Fibroblast of peridontal ligament (primary cell): ENCODE measurements at regions not wholly inside any gene's neighbourhood (a gene's known extent, or its start where the extent isn't known, plus 50 kb on each side); places are given as distances from the start of the nearest gene placed in this dataset.

Experiments used
- DNase-seq: peaks from one replicate; pipeline ENCODE4 v3.0.0-alpha.2; 2010; ENCODE audit errors: extremely low read depth

DNA sequence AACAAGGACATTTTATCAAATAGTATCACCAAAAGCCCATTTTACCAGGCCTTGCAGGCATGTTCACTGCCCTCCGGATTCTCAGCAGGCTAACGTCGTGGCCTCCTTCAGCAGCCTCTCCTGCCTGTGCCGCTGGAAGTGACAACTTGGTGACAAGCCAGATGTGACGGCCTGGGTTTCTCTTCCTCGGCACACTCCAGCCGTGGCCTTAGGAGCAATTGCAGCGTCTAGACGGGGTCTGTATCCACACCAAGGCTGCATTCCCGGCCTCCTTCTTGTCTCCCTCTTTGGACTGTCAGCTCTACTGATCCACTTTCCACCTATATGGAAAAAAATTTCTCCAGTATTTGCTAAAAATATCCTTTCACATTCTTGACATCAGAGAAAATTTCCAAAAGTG lies 145.3 kb upstream of the MGMT start:
- DNase-seq: no peak

DNA sequence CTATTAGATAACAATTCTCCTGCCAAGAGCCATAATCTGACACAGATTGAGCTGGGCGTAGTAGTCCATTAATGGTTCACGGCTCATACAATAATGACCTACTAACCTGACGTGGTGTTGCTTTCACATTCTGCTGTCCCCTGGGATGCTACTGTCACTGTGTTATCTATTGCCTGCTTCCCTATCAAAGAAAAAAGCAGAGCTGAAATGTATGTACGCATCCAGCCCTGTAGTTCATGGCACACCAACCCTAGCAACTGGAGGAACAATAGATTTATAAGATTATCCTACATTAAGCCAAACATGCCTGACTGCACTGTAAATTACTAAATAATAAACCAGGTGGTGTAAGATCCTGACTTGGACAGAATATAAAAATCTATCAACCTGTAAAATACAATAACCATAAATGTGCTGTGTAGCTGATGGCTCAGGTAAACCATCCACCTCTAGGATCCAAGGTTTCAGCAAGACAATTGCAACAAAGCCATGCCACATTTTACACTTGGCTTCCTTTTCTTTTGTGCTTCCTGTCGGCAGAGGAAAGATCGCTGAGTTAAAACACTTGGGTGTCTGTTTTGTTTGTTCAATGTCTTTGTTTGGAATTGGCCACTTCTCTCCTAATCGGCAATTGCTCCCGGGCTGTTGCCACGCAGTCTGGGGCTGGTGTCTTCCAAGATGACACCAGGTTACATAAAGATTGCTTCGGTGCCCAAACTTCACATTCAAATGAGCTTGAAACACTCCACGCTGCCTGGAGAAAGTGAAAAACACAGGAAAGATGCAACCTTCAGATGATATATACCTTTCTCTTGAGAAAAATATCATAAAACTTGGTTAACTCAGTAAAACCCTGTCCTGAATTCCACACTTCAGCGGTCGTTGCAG lies 143.9 kb upstream of the MGMT start:
- DNase-seq: no peak

DNA sequence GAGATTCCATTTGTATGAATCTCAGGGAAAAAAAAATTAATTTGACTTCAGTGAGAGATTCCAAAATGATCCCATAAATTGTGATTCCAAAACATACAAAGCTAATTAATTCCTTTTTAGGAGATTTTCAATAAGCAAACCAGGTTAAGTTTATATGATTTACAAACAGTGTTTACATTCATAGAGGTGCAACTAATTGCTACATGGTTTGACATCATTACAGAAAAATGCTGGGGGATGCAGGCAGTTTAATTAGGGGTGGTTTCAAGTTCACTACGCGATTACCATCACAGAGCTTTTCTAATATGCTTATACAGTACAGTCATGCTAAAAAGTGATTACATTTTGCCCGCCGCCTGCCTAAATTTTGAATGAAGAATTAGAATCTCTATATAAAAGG lies 143.2 kb upstream of the MGMT start:
- DNase-seq: no peak

DNA sequence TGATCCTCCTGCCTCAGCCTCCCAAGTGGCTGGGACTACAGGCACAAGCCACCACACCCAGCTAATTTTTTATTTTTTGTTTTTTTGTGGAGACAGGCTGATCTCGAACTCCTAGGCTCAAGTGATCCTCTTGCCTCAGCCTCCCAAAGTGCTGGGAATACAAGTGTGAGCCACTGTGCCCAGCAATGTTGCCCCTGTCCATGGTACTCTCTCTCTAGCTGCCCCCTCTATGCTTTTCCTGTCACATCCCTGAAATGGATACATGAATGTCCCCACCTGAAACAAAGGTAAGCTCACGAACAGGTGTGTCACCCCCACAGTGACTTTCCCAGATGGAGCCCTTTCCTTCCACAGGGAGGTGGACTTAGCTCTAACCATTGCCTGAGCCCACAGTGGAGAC lies 141.1 kb upstream of the MGMT start:
- DNase-seq: no peak

DNA sequence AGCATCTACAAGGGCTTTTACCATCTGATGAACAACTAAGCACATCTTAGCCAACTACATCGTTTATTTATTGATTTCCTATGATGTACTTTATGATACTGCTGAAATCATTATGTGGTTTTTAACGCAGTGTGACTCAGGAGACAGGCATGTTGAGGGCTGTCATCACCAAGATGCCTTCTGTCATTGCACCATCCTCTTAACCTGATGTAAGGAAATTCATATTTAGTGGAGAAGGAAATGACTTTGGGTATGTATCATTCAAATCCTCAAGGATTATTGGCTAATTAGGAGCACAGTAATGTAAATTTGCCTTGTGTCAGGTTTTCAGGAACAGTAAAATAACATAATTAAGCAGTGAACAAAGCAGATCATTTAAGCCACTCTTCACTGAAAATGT lies 138.5 kb upstream of the MGMT start:
- DNase-seq: no peak

DNA sequence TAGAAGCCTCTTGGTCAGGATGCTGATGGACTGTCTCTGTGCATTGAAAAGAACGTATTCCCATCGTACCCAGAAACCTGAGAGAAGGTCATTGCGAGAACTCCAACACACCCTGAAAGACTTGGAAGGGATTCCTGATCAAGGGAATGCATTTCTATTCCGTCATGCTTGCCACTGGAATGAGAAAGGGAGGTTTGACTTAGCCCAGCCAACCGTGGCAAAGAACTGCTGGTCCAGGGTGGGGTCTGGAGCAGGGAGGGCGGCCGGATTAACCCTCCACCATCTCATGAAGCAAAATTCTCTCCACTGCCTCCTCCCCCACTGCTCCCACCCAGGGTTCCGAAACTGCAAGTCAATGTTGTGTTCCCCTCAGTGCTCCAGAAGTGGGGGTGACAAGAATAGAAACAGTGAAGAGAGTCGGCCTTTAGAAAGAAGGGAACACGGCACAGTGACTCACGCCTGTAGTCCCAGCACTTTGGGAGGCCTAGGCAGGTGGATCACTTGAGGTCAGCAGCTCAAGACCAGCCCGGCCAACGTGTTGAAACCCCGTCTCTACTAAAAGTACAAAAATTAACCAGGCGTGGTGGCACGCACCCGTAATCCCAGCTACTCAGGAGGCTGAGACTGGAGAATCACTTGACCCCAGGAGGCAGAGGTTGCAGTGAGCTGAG lies 137.5 kb upstream of the MGMT start:
- DNase-seq: no peak

DNA sequence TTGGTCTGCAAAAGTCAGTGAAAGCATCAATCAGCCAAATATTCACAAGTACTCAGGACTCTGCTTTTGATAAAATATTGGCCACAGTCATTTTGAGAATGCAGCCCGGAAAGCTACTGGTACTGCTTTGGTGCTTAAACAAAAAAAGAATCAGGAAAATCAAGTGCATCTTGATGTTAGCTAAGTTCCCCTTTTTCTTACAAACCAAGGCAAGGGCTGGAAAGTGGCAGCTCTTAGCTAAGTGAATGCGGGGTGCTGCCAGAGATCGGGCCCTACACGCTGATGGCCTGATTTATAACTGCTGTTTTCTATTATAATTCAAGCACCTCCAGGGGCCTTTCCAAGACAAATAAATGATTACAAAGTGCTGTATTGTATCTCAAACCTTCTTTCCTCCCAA lies 136.8 kb upstream of the MGMT start:
- DNase-seq: no peak

DNA sequence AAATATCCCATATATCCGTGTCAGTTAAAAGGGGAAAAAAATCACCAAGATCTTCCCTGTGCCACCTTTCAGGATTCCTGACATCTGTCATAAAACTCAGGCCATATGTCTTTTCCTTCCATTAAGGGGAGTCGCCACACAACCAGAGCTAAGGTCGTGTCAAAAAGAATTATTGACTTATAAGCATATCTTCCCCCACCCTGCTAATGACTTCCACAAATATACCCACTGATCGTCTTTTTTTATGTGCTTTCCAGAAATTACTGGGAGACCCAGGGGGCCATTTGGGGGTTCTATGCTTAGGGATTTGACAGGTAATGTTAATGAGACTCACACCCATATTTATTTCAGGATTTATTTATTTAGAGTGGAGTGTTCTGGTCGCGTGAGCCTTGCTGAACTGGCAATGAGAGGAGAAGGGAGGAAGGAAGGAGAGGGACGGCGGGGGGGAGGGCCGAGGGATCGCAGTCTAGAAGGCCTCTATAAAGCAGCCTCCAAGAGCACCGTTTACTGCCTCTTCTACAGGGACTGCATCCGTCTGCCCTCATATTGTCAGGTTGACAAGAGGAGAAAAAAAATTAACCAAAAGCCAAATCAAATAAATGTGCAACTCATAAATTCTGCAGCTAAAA lies 135.7 kb upstream of the MGMT start:
- DNase-seq: no peak

DNA sequence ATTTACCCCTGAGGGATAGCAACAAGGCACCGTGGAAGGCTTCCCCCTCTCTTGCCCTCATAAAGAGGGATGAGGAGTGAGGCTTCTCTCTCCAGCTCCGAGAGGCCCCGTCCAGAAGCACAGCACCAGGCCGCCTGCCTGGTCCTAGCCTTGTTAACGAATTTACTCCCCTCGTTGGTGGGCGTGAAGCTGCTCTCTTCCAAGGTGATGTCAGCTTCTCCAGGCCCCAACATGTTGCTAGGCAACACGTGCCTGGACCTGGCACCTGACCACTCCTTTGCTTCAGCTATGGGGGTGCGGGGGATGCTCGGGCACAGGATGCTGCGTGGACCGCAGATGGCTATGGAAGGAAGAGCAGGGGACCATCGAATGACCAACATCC lies 135.2 kb upstream of the MGMT start:
- no peak for DNase-seq

DNA sequence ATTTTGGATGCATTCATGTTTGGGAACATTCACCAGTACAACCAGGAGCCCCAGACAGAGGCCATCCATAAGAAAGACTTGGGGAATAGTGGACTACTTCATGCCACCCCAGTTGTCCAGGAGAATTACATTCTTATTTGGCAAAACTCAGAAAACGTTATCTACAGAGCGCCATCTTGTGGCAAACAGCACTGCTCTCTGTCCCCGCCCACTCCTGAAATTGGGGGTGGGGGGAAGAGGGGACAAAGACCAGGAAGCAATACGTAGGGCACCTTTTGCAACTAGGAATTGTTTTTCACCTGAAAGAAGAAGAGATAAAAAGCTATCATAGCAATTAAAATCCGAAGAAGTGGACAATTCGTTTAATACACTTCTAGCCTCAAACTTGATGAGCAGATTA lies 134.6 kb upstream of the MGMT start:
- no peak for DNase-seq

DNA sequence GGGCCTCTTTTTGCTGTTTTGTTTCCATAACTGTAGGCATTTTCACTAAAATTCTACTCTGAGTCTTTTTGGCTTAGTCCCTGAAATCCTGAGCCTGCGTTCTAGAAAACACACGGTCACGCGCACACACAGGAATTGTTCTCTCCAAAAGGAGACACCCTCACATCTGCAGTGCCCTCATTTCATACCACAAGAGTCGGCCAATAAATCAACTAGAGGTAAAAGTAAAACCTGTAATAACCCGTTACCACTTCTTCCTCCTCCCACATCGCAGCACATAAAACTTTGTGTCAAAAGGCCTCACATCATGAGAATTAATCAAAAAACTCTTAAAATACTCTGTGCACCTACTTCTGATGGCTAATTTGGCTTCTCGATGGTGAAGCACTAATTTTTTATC lies 133.3 kb upstream of the MGMT start:
- no peak for DNase-seq

DNA sequence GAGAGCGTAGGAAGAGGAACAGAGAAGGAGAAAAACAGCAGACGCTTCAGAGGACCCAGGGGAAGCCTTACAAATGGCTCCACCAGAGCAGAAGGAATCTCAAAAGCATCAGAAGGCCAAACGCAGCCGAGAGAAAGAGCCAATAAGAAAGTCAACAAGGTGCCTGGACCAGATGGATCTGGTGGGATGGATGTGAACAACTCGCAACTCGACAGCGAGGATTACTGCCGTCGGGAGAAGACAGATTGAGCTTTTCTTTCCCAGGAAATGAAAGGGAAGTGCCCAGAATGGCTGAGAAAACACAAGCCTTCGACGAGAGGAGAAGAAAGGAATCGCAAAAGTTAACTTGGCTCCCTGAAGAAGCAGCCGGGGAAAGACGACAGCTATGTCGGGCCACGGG lies 132.8 kb upstream of the MGMT start:
- DNase-seq: no peak

DNA sequence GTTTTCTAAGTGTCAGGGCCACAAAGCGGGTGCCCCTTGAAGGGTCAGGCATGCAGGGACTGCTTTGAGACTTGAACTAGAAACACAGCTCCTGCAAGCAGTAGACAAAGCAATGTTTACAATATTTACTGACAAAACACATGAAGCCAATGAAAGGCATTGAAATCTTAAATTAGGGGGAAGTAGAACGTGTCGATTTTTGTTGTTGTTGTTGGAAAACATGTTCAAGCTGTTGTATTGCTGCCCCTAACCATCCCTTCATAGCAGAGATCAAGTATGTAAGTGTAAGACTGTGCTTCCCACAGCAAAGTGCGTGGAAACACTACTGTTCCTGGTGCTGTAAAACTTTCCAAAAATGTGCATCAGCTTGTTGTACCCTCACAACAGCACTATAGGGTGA lies 131.6 kb upstream of the MGMT start:
- no peak for DNase-seq

DNA sequence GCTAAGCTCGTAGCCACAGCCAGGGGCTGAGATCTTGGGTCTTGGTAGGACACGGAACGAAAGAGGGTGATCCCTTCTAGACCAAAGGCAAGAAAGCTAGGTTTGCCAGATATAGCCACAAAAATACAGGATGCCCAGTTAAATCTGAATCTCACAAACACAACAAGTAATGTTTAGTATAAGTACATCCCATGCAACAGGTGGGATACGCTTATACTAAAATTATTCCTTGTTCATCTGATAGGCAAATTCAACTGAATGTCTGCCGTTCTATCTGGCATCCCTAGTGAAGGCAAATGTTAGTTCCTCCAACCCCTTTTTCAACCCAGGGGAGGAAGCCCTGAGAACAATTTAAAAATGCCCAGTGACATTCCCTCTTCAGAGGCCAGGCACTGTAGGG lies 131.1 kb upstream of the MGMT start:
- DNase-seq: no peak

DNA sequence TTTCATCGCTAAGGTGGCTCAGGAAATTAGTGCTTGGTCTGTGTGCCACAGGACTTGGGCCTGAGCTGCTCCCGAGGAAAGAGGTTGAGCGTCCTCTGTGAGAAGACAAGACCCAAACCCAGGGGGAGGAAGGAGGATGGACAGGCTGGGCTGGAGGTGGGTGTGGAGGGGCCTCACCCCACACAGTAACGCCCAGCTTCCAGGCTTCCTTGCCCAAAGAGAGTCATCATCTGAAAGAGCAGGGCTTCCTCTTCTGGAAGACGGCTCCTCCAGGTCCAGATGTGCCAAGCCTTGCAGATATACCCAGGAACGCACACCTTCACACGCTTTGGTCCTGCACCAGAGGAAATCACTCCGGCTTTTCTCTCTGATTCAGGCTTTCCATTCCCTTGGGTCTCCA lies 127.8 kb upstream of the MGMT start:
- DNase-seq: no peak

DNA sequence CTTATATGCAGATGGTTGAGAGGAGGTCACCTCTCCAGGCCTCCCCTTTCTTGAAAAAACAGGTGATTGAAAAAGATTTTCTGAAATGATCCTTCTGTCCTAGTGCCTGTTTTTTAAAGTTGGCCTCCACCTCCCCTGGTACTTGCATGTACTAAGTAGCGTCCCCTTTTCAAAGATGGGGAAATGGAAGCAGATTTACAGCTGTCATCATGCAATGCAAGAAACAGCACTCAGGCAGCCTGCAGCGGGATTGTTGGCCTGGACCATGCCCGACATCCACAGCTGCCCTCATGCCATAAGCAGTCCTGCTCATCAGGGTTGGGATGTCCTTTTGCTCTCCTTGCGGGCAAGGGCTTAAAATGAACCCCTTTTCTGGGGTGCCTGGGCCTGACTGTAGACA lies 127.2 kb upstream of the MGMT start:
- no peak for DNase-seq

DNA sequence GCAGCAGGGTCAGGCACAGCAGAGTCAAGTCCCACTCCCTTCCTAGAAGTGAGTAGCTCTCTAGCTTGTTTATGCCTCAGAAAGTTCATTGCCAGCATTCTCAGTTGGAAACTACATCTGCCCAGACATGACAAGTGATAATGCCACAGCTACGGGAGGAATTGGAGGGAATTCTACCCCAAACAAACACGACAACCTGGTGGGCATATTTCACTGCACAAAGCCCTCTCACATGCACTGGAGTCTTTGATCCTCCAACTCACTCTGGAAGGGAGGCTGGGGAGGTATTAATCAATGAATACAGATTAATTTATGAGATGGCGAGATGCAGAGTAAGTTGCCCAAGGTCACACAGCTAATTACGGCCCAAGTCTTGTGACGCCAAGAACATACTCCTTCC lies 126.0 kb upstream of the MGMT start:
- DNase-seq: no peak

DNA sequence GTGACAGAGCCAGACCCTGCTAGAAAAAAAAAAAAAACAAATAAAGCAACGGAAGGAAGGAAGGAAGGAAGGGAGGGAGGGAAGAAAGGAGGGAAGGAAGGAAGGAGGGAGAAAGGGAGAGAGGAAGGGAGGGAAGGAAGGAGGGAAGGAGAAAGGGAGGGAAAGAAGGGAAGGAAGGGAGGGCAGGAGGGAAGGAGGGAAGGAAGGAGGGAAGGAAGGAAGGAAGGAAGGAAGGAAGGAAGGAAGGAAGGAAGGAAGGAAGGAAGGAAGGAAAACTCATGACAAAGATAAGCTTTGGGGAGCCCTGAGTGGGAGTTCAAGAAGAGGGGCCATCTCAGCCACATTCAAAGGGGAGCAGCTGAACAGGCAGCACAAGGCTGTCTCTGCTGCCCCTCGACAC lies 124.7 kb upstream of the MGMT start:
- no peak for DNase-seq

DNA sequence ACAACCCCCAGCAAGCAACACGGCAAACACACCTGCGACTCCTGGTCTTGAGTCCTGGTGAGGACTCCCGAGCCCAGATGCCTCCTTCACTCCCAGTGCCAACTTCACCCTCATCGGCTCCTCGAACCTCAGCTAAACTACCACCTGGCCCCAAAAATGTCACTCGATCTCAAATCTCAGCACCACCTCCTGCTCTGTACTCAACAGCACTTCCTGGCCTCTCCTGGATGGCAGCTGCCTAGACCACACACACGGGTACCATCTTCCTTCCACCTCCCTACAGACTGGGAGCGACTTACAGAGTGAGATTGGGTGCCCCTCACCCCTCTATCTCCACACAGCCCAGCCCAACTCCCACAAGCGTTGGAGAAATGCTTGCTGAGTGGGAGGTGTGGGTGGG lies 123.9 kb upstream of the MGMT start:
- no peak for DNase-seq

DNA sequence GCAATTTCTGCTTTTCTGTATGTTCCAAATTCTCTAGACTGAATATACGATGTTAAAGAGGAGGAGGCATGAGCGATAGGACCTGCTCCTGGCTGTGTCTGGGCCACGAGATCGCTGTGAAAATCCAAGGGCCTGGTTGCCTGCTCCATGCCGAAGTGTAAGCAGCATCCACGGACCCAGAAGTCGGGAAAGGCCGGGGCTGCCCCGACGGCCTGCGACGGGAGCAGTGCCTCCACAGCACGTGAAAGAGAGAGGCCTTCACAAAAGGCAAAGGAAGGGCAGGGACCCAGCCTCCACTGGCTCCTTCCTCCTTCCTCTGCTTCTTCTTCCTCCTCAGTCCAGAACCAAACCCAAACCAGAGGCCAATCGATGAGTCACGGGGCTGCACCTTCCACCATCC lies 122.9 kb upstream of the MGMT start:
- DNase-seq: no peak

DNA sequence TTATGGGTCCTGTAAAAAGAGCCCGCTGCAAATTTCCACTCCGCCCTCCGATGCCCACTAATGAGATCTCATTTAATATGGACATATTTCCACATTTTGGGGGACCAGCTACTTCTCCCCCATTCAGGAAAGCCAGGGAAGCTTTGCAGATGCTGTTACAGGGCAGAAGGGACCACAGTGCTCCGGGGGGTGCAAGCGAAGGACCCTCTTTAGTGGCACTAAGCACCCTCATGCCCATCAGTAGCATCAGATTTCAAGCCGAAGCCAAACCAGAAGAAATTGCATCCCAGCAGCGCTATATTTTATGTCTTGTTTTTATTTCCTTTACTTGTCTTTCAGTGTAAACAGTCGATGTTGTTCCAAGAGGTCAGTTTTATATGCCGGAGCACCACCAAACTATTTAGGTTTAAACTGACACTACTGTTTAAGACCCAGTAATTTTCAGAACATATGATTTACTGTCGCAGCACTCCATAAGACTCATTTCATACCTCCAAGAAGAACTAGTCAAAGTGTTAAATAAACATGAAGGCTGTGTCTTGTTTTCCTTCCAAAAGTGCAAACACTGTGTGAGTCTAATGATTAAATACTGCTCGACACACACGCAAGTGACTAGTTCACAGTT lies 122.2 kb upstream of the MGMT start:
- no peak for DNase-seq

DNA sequence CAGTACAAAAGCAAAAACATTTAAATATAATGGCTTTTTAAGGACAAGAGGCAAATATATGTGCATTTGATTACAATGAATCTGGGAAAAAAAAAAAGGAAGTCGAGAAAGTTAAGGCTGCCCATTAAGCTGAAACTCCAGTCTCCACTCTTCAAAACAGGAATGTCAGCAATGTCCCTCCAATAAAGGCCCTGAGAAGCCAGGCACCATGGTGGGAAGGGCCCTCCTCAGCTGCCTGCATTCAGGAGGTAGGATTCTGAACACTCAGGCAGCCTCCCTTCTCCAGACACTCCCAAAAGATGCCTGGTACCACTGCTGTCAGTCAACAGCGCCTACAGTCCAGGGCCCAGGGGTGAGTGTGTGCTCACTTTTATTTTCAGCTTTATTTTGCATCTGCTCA lies 121.3 kb upstream of the MGMT start:
- no peak for DNase-seq

DNA sequence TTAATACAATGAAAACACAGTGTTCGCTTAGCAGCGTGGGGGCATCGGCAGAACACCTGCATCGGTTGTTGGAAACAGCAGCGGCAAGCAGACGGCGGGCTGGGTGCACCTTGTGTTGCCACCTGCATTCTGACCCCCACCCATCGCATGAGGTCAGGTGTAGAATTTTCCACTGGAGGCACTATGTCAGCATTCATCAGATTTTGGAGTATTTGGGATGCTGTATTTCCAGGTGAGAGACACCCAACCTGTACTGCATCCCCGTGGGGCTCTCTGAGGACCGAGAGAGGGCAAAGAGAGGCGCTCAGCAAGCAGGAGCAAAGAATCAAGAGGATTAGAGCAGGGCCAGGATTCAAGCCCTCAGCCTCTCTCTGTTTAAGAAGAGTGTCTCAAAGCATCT lies 116.4 kb upstream of the MGMT start:
- DNase-seq: no peak
